GM12878 (cell line): ENCODE measurements at regions not wholly inside any gene's neighbourhood (a gene's known extent, or its start where the extent isn't known, plus 50 kb on each side); places are given as distances from the start of the nearest gene placed in this dataset.

Source experiments
- ATAC-seq: fragments of 200-7000 bp; cut with Tn5 transposase; 3 replicates; pipeline ENCODE4 v1.9.1; 2020; ENCODE audit warnings: mild to moderate bottlenecking, moderate library complexity
- BruUV-seq: library from RNA; stranded (reverse); fragments of 400-500 nt; replicated peaks from 2 replicates; lab custom pipeline; 2021; lab: Mats Ljungman, UMichigan
- CTCF ChIA-PET: fragments of 300-600 bp; sonication (Branson Sonifier 250); formaldehyde crosslinking; extraction: SDS; loops from one replicate; lab custom pipeline; 2021; ENCODE audit warnings: inconsistent platforms; lab: Yijun Ruan, JAX
- POLR2A ChIA-PET: fragments of 350-600 bp; formaldehyde crosslinking; extraction: SDS; loops from one replicate; lab custom pipeline; 2021; ENCODE audit warnings: inconsistent platforms; lab: Charles Lee
- RAD21 ChIA-PET: fragments of 300-600 bp; sonication (Branson Sonifier 250); formaldehyde crosslinking; loops from one replicate; lab custom pipeline; 2023; ENCODE audit warnings: antibody characterized with exemption; ENCODE audit not compliant: unreplicated experiment; lab: Charles Lee
- SMC1A ChIA-PET: fragments of 300-600 bp; sonication (Branson Sonifier 250); formaldehyde crosslinking; loops from one replicate; lab custom pipeline; 2023; ENCODE audit not compliant: unreplicated experiment, uncharacterized antibody; lab: Charles Lee
- DNase-seq: peaks from one replicate; pipeline ENCODE4 v3.0.0-alpha.2; 2011; ENCODE audit warnings: low read depth, low spot score
- FAIRE-seq: peaks from 3 replicates; lab custom pipeline; 2011; peaks lifted over from hg19 to GRCh38; lab: Jason Lieb, UNC
- H2AFZ ChIP-seq: 2 replicates; pipeline ENCODE4 v1.6.0; 2011; ENCODE audit warnings: low read depth, low read length, control low read depth; ENCODE audit not compliant: control insufficient read depth
- H3K27ac ChIP-seq: 2 replicates; pipeline ENCODE4 v1.5.1; 2011; ENCODE audit warnings: control low read depth; ENCODE audit not compliant: control insufficient read depth, insufficient read depth
- H3K27me3 ChIP-seq, 2 experiments: replicated peaks in 1 of 2; 2 replicates each; pipeline versions ENCODE4 v1.6.0 to v1.6.1; 2011; ENCODE audit warnings: low read length in 1 of 2; ENCODE audit not compliant: control insufficient read depth in 2 of 2, insufficient read depth in 2 of 2
- H3K36me3 ChIP-seq, 2 experiments: 2 replicates each; pipeline ENCODE4 v1.5.1; 2011; ENCODE audit warnings: low read length in 1 of 2; ENCODE audit not compliant: control insufficient read depth in 2 of 2, insufficient read depth in 2 of 2
- H3K4me1 ChIP-seq: 2 replicates; pipeline ENCODE4 v1.6.1; 2011; ENCODE audit warnings: mild to moderate bottlenecking, low read length, moderate library complexity, mixed read lengths; ENCODE audit not compliant: control insufficient read depth, insufficient read depth
- H3K4me2 ChIP-seq: 2 replicates; pipeline ENCODE4 v1.6.0; 2011; ENCODE audit warnings: control low read depth; ENCODE audit not compliant: control insufficient read depth, insufficient read depth
- H3K4me3 ChIP-seq: fragments of 200-600 bp; sonication (generic); 2 replicates; pipeline ENCODE4 v1.5.1; 2016
- H3K79me2 ChIP-seq: 2 replicates; pipeline ENCODE4 v1.6.0; 2011; ENCODE audit warnings: low read length; ENCODE audit not compliant: control insufficient read depth, insufficient read depth
- H3K9ac ChIP-seq: 2 replicates; pipeline ENCODE4 v1.8.0; 2011; ENCODE audit warnings: low read length, control low read depth, mixed read lengths; ENCODE audit not compliant: control insufficient read depth, insufficient read depth
- H3K9me3 ChIP-seq: replicated peaks from 3 replicates; pipeline ENCODE4 v1.5.1; 2011; ENCODE audit warnings: mild to moderate bottlenecking, low read length; ENCODE audit not compliant: control insufficient read depth, insufficient read depth
- H4K20me1 ChIP-seq: 2 replicates; pipeline ENCODE4 v1.6.0; 2011; ENCODE audit not compliant: control insufficient read depth, insufficient read depth
- EED ChIP-seq: sonication (generic); IDR thresholded peaks from 2 replicates; pipeline ENCODE4 v1.6.1; 2016; ENCODE audit warnings: antibody characterized with exemption, low read depth
- EGR1 ChIP-seq, 2 experiments: IDR thresholded peaks; 1 replicate in 1 of 2; 2 replicates in 1 of 2; pipeline ENCODE4 v1.6.1; 2011 to 2012; ENCODE audit warnings: low read depth in 2 of 2, low read length in 2 of 2, borderline replicate concordance in 1 of 2, mild to moderate bottlenecking in 1 of 2, moderate library complexity in 1 of 2
- EP300 ChIP-seq, 2 experiments: fragments of 150-350 bp in 1 of 2; IDR thresholded peaks; 2 replicates each; pipeline ENCODE4 v1.6.1; 2011 to 2012; ENCODE audit warnings: low read depth in 2 of 2, low read length in 2 of 2, borderline replicate concordance in 1 of 2, improper control_type of control experiment in 1 of 2, inconsistent platforms in 1 of 2; ENCODE audit not compliant: control insufficient read depth in 1 of 2
- HDGF ChIP-seq: fragments of 450-650 bp; IDR thresholded peaks from 2 replicates; pipeline ENCODE4 v1.6.1; 2016; ENCODE audit warnings: antibody characterized with exemption
- KDM1A ChIP-seq: fragments of 200-600 bp; sonication (generic); IDR thresholded peaks from 2 replicates; pipeline ENCODE4 v1.6.1; 2016; ENCODE audit warnings: borderline replicate concordance
- KLF5 ChIP-seq: fragments of 450-650 bp; IDR thresholded peaks from 2 replicates; pipeline ENCODE4 v1.6.1; 2014; ENCODE audit warnings: mild to moderate bottlenecking; ENCODE audit not compliant: partially characterized antibody
- MXI1 ChIP-seq: fragments of 150-350 bp; IDR thresholded peaks from 2 replicates; pipeline ENCODE4 v1.6.1; 2011; ENCODE audit warnings: low read depth, mild to moderate bottlenecking, inconsistent platforms, low read length, improper control_type of control experiment
- MYC ChIP-seq: IDR thresholded peaks from 2 replicates; pipeline ENCODE4 v1.6.1; 2011; ENCODE audit warnings: mild to moderate bottlenecking, low read length, moderate library complexity, inconsistent platforms; ENCODE audit not compliant: insufficient read depth, insufficient replicate concordance, insufficient read length, severe bottlenecking
- NRF1 ChIP-seq: conservative IDR thresholded peaks from 2 replicates; pipeline ENCODE4 v1.6.1; 2011; ENCODE audit warnings: mild to moderate bottlenecking, low read depth, low read length, improper control_type of control experiment
- PAX8 ChIP-seq: fragments of 450-650 bp; IDR thresholded peaks from 2 replicates; pipeline ENCODE4 v1.6.1; 2017; ENCODE audit warnings: mild to moderate bottlenecking, moderate library complexity
- POLR2AphosphoS5 ChIP-seq: IDR thresholded peaks from 2 replicates; pipeline ENCODE4 v1.6.1; 2011; ENCODE audit warnings: mild to moderate bottlenecking, low read length, inconsistent platforms
- RAD21 ChIP-seq: IDR thresholded peaks from 2 replicates; pipeline ENCODE4 v1.6.1; 2011; ENCODE audit warnings: mild to moderate bottlenecking, low read depth, low read length, moderate library complexity; ENCODE audit not compliant: insufficient read depth
- SRF ChIP-seq, 2 experiments: IDR thresholded peaks; 2 replicates each; pipeline ENCODE4 v1.6.1; 2011; ENCODE audit warnings: low read depth in 2 of 2, low read length in 2 of 2, mild to moderate bottlenecking in 1 of 2, moderate library complexity in 1 of 2
- YY1 ChIP-seq: IDR thresholded peaks from 2 replicates; pipeline ENCODE4 v1.6.1; 2011; ENCODE audit warnings: low read depth, mild to moderate bottlenecking, low read length
- WGBS: methylation state at CpG from one replicate; pipeline ENCODE4 v1.1.6; 2016; ENCODE audit warnings: low lambda C conversion rate; ENCODE audit not compliant: insufficient replicate concordance, insufficient coverage; ENCODE audit errors: missing lambda C conversion rate; 5-methylcytosine and 5-hydroxymethylcytosine counted together
- in situ Hi-C: fragments of 300-500 bp; cut with MboI; formaldehyde crosslinking; loops from 9 replicates; pipeline ENCODE4 v1.14.3; 2018; ENCODE audit warnings: mixed read lengths
- intact Hi-C: fragments of 100-400 bp; cut with micrococcal nuclease; formaldehyde crosslinking; loops from one replicate; pipeline ENCODE4 v1.14.2; 2022; ENCODE audit not compliant: unreplicated experiment

GRCh38 chr12:24152270-24152669 lies 202.8 kb upstream of the SOX5 start:
- no peak for DNase-seq
- in situ Hi-C loops, result no loop called here
- H3K9ac ChIP-seq, result no peak overlapping the region
- H3K9me3 ChIP-seq, result no peaks in the 10 kb centered on the region
- POLR2A ChIA-PET, result interaction anchor here (1.3 kb wide), 1 partner anchor 12 kb away, joined by 3 read pairs; no protein-coding TSS in a partner anchor
- BruUV-seq, result no TSS peak
- no peak overlapping the region for H2AFZ ChIP-seq
- no peak overlapping the region for H3K27ac ChIP-seq
- TF ChIP-seq KDM1A (no peak), PAX8 (no peak), NRF1 (no peak), SRF (IDR thresholded peaks at IDR 0.05; ENCODE audit: low read depth in 2 of 2, low read length in 2 of 2) (no peak), KLF5 (no peak), MXI1 (no peak), EED (no peak), EGR1 (IDR thresholded peaks at IDR 0.05; ENCODE audit: borderline replicate concordance in 1 of 2, low read depth in 2 of 2, low read length in 2 of 2) (no peak), RAD21 (no peak), HDGF (no peak), POLR2AphosphoS5 (no peak), YY1 (no peak), EP300 (IDR thresholded peaks at IDR 0.05; ENCODE audit: borderline replicate concordance in 1 of 2, control insufficient read depth in 1 of 2, low read depth in 2 of 2, low read length in 2 of 2) (no peak), MYC (no peak)
- no peaks in the 10 kb centered on the region for H3K36me3 ChIP-seq
- RAD21 ChIA-PET, result no interaction called here
- no peaks in the 10 kb centered on the region for H3K4me1 ChIP-seq
- FAIRE-seq, result no peak
- intact Hi-C loops, result no loop called here
- H3K4me3 ChIP-seq, result no peak overlapping the region
- 47% methylated on average over 3 of the region's 3 CpGs for WGBS
- H4K20me1 ChIP-seq, result no peaks in the 10 kb centered on the region
- CTCF ChIA-PET, result no interaction called here
- SMC1A ChIA-PET, result interaction anchor here (0.6 to 1.6 kb wide), 6 partner anchors 8 to 79 kb away, joined by 3 to 4 read pairs (median 3); no protein-coding TSS in a partner anchor
- no peak overlapping the region for H3K4me2 ChIP-seq
- H3K79me2 ChIP-seq, result no peaks in the 10 kb centered on the region
- ATAC-seq, result peak; percentile 40; the same call in 2 of the 3 replicates
- no peaks in the 10 kb centered on the region for H3K27me3 ChIP-seq
